IMR-90 (cell line): ENCODE measurements at regions not wholly inside any gene's neighbourhood (a gene's known extent, or its start where the extent isn't known, plus 50 kb on each side); places are given as distances from the start of the nearest gene placed in this dataset.

Source experiments
- CEBPB ChIP-seq: IDR thresholded peaks from 2 replicates; pipeline ENCODE4 v1.6.1; 2012; ENCODE audit warnings: low read depth, low read length, improper control_type of control experiment
- MXI1 ChIP-seq: IDR thresholded peaks from 2 replicates; pipeline ENCODE4 v1.6.1; 2012; ENCODE audit warnings: low read depth, mild to moderate bottlenecking, low read length, moderate library complexity, borderline replicate concordance
- POLR2A ChIP-seq: IDR thresholded peaks from 2 replicates; pipeline ENCODE4 v1.6.1; 2012; ENCODE audit warnings: mild to moderate bottlenecking, low read depth, low read length
- RFX5 ChIP-seq: IDR thresholded peaks from 2 replicates; pipeline ENCODE4 v1.8.0; 2012; ENCODE audit warnings: low read depth, mild to moderate bottlenecking, low read length, moderate library complexity
- TF ChIP-seq, protein P1 (sequence below): fragments of 150-350 bp; IDR thresholded peaks from 2 replicates; pipeline ENCODE4 v1.6.1; 2017; ENCODE audit warnings: mild to moderate bottlenecking, antibody characterized with exemption, low read length, low read depth
- TF ChIP-seq, protein P2 (sequence below): conservative IDR thresholded peaks from 2 replicates; pipeline ENCODE4 v1.5.1; 2012; ENCODE audit warnings: mild to moderate bottlenecking, low read depth, low read length, improper control_type of control experiment

DNA sequence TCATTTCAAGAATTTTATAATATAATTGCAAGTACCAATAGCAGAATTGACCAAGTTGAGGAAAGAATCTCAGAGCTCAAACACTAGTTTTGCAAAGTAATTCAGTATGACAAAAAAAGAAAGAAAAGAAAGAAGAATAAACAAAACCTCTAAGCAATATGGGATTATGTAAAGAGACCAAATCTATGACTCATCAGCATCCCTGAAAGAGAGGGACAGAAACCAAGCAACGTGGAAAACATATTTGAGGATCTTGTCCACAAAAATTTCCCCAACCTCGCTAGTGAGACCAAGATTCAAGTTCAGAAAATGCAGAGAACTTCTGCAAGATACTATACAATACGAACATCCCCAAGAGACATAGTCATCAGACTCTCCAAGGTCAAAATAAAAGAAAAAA is 203.7 kb upstream of the DDI1 start:
- TF ChIP-seq, protein P1, sequence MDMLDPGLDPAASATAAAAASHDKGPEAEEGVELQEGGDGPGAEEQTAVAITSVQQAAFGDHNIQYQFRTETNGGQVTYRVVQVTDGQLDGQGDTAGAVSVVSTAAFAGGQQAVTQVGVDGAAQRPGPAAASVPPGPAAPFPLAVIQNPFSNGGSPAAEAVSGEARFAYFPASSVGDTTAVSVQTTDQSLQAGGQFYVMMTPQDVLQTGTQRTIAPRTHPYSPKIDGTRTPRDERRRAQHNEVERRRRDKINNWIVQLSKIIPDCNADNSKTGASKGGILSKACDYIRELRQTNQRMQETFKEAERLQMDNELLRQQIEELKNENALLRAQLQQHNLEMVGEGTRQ = no peak
- no peak for TF ChIP-seq MXI1
- TF ChIP-seq, protein P2, sequence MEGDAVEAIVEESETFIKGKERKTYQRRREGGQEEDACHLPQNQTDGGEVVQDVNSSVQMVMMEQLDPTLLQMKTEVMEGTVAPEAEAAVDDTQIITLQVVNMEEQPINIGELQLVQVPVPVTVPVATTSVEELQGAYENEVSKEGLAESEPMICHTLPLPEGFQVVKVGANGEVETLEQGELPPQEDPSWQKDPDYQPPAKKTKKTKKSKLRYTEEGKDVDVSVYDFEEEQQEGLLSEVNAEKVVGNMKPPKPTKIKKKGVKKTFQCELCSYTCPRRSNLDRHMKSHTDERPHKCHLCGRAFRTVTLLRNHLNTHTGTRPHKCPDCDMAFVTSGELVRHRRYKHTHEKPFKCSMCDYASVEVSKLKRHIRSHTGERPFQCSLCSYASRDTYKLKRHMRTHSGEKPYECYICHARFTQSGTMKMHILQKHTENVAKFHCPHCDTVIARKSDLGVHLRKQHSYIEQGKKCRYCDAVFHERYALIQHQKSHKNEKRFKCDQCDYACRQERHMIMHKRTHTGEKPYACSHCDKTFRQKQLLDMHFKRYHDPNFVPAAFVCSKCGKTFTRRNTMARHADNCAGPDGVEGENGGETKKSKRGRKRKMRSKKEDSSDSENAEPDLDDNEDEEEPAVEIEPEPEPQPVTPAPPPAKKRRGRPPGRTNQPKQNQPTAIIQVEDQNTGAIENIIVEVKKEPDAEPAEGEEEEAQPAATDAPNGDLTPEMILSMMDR = no peak
- TF ChIP-seq RFX5 = no peak
- no peak for TF ChIP-seq POLR2A
- no peak for TF ChIP-seq CEBPB
